Loucy (cell line): ENCODE measurements at regions not wholly inside any gene's neighbourhood (a gene's known extent, or its start where the extent isn't known, plus 50 kb on each side); places are given as distances from the start of the nearest gene placed in this dataset.

Source experiments
- H2AFZ ChIP-seq: fragments of 200-600 bp; sonication (generic); 2 replicates; pipeline ENCODE4 v1.6.0; 2016; ENCODE audit warnings: antibody characterized with exemption, mild to moderate bottlenecking, low read length, moderate library complexity
- H3F3A ChIP-seq: fragments of 200-600 bp; 2 replicates; pipeline ENCODE4 v1.6.0; 2016; ENCODE audit warnings: antibody characterized with exemption, low read depth, mild to moderate bottlenecking
- H3K27me3 ChIP-seq: fragments of 200-600 bp; sonication (generic); 2 replicates; pipeline ENCODE4 v1.6.1; 2014; ENCODE audit warnings: low read length, mild to moderate bottlenecking; ENCODE audit not compliant: insufficient read depth, poor library complexity, severe bottlenecking
- H3K36me3 ChIP-seq: fragments of 200-600 bp; sonication (generic); 2 replicates; pipeline ENCODE4 v1.6.1; 2016; ENCODE audit warnings: low read length; ENCODE audit not compliant: insufficient read depth
- H3K4me1 ChIP-seq: fragments of 200-600 bp; sonication (generic); 2 replicates; pipeline ENCODE4 v1.5.1; 2014; ENCODE audit warnings: low read length, mild to moderate bottlenecking; ENCODE audit not compliant: insufficient read depth, poor library complexity, severe bottlenecking
- H3K4me2 ChIP-seq: fragments of 200-600 bp; sonication (generic); 2 replicates; pipeline ENCODE4 v1.6.0; 2014; ENCODE audit warnings: antibody characterized with exemption, low read length, low read depth, mild to moderate bottlenecking; ENCODE audit not compliant: poor library complexity, severe bottlenecking
- H3K4me3 ChIP-seq: fragments of 200-600 bp; sonication (generic); 2 replicates; pipeline ENCODE4 v1.5.1; 2014; ENCODE audit warnings: low read length, mild to moderate bottlenecking, mixed read lengths; ENCODE audit not compliant: poor library complexity, severe bottlenecking
- H3K79me2 ChIP-seq: fragments of 200-600 bp; sonication (generic); 2 replicates; pipeline ENCODE4 v1.6.1; 2014; ENCODE audit warnings: low read length; ENCODE audit not compliant: insufficient read depth
- H3K9ac ChIP-seq: fragments of 200-600 bp; sonication (generic); 2 replicates; pipeline ENCODE4 v1.6.0; 2014; ENCODE audit warnings: mild to moderate bottlenecking, low read depth, low read length, moderate library complexity; ENCODE audit not compliant: poor library complexity, severe bottlenecking
- H3K9me2 ChIP-seq: fragments of 200-600 bp; sonication (generic); replicated peaks from 2 replicates; pipeline ENCODE4 v1.6.1; 2016; ENCODE audit warnings: low read depth, low read length, mixed read lengths
- H3K9me3 ChIP-seq: fragments of 200-600 bp; sonication (generic); 2 replicates; pipeline ENCODE4 v1.6.1; 2014; ENCODE audit warnings: mild to moderate bottlenecking, antibody characterized with exemption, low read length, low read depth; ENCODE audit not compliant: insufficient read depth
- H4K20me1 ChIP-seq: fragments of 200-600 bp; sonication (generic); 2 replicates; pipeline ENCODE4 v1.6.0; 2014; ENCODE audit warnings: antibody characterized with exemption, low read length, mild to moderate bottlenecking; ENCODE audit not compliant: insufficient read depth, poor library complexity, severe bottlenecking
- EZH2phosphoT487 ChIP-seq: fragments of 200-600 bp; IDR thresholded peaks from 2 replicates; pipeline ENCODE4 v1.6.1; 2018; ENCODE audit warnings: antibody characterized with exemption, mild to moderate bottlenecking, moderate library complexity, borderline replicate concordance
- TF ChIP-seq, protein P1 (sequence below): fragments of 200-600 bp; sonication (generic); conservative IDR thresholded peaks from 2 replicates; pipeline ENCODE4 v1.5.1; 2014; ENCODE audit warnings: mild to moderate bottlenecking, antibody characterized with exemption, low read length

- Histone ChIP-seq H4K20me1 (no peaks in the 10 kb centered on the region), H3K4me1 (peaks cover 3% of the 10 kb centered on the region), H3K4me3 (no peak overlapping the region), H3K4me2 (no peak overlapping the region), H3K27me3 (no peaks in the 10 kb centered on the region), H2AFZ (no peak overlapping the region), H3K9me2 (no peaks in the 10 kb centered on the region), H3F3A (no peaks in the 10 kb centered on the region), H3K79me2 (no peaks in the 10 kb centered on the region), H3K36me3 (no peaks in the 10 kb centered on the region), H3K9me3 (no peaks in the 10 kb centered on the region), H3K9ac (no peak overlapping the region)
- TF ChIP-seq, protein P1, sequence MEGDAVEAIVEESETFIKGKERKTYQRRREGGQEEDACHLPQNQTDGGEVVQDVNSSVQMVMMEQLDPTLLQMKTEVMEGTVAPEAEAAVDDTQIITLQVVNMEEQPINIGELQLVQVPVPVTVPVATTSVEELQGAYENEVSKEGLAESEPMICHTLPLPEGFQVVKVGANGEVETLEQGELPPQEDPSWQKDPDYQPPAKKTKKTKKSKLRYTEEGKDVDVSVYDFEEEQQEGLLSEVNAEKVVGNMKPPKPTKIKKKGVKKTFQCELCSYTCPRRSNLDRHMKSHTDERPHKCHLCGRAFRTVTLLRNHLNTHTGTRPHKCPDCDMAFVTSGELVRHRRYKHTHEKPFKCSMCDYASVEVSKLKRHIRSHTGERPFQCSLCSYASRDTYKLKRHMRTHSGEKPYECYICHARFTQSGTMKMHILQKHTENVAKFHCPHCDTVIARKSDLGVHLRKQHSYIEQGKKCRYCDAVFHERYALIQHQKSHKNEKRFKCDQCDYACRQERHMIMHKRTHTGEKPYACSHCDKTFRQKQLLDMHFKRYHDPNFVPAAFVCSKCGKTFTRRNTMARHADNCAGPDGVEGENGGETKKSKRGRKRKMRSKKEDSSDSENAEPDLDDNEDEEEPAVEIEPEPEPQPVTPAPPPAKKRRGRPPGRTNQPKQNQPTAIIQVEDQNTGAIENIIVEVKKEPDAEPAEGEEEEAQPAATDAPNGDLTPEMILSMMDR, result no peak
- TF ChIP-seq EZH2phosphoT487, result no peak
Observed at GRCh38 chr4:171622729-171623128, 190.5 kb upstream of the GALNTL6 start.

- Histone ChIP-seq H3F3A (no peaks in the 10 kb centered on the region), H3K4me2 (no peak overlapping the region), H3K9me2 (no peaks in the 10 kb centered on the region), H3K27me3 (no peaks in the 10 kb centered on the region), H3K36me3 (no peaks in the 10 kb centered on the region), H4K20me1 (no peaks in the 10 kb centered on the region), H3K4me1 (peaks cover 3% of the 10 kb centered on the region), H2AFZ (0 out of 2 replicates have a peak overlapping the region, but pooled peaks have one; percentile 44), H3K79me2 (no peaks in the 10 kb centered on the region), H3K4me3 (no peak overlapping the region), H3K9ac (no peak overlapping the region), H3K9me3 (no peaks in the 10 kb centered on the region)
- TF ChIP-seq, protein P1, result no peak
- TF ChIP-seq EZH2phosphoT487, result no peak
Observed at GRCh38 chr4:171621646-171622045, 191.6 kb upstream of the GALNTL6 start.

GRCh38 chr4:171612907-171613306, 200.3 kb upstream of the GALNTL6 start:
- no peaks in the 10 kb centered on the region for H3K36me3 ChIP-seq
- no peaks in the 10 kb centered on the region for H3K27me3 ChIP-seq
- H4K20me1 ChIP-seq, result no peaks in the 10 kb centered on the region
- no peak for TF ChIP-seq EZH2phosphoT487
- TF ChIP-seq, protein P1, result no peak
- H3K79me2 ChIP-seq, result no peaks in the 10 kb centered on the region
- H3K4me1 ChIP-seq, result no peaks in the 10 kb centered on the region
- H3K9me2 ChIP-seq, result no peaks in the 10 kb centered on the region
- H2AFZ ChIP-seq, result no peak overlapping the region
- no peaks in the 10 kb centered on the region for H3F3A ChIP-seq
- no peak overlapping the region for H3K4me2 ChIP-seq
- H3K9me3 ChIP-seq, result no peaks in the 10 kb centered on the region
- H3K9ac ChIP-seq, result no peak overlapping the region
- H3K4me3 ChIP-seq, result no peak overlapping the region
